ENCODE measurements at regions not wholly inside any gene's neighbourhood (a gene's known extent, or its start where the extent isn't known, plus 50 kb on each side); places are given as distances from the start of the nearest gene placed in this dataset.

- TF ChIP-seq POLR2A (IDR thresholded peaks at IDR 0.05; ENCODE audit: low read depth): no peak
- TF ChIP-seq CTCF (IDR thresholded peaks at IDR 0.05): no peak
- TF ChIP-seq POLR2AphosphoS5 (IDR thresholded peaks at IDR 0.05): no peak
- TF ChIP-seq EP300 (IDR thresholded peaks at IDR 0.05): no peak
- Histone ChIP-seq H3K27ac (replicated peaks in 1 of 4) (no peak overlapping the region), H3K4me3 (no peak overlapping the region), H3K9me3 (peaks cover 0 to 4% (median 0%) of the 10 kb centered on the region in 4 donors), H3K4me1 (no peaks in the 10 kb centered on the region), H3K36me3 (no peaks in the 10 kb centered on the region), H3K27me3 (no peaks in the 10 kb centered on the region)
- WGBS: 94% methylated on average over 1 of the region's 1 CpG
- intact Hi-C loops (cut with DNase I): no loop called here
- no peak for DNase-seq (ENCODE audit: extremely low spot score)
These were observed 815.5 kb downstream of the KLHL13 start for GRCh38 chrX:117301086-117301485.

- Histone ChIP-seq H3K9me3 (peaks cover 0 to 3% (median 0%) of the 10 kb centered on the region in 4 donors), H3K36me3 (no peaks in the 10 kb centered on the region), H3K4me1 (no peaks in the 10 kb centered on the region), H3K27ac (replicated peaks in 1 of 4) (no peak overlapping the region), H3K4me3 (no peak overlapping the region), H3K27me3 (no peaks in the 10 kb centered on the region)
- WGBS: 50% methylated on average over 1 of the region's 1 CpG
- no peak for DNase-seq (ENCODE audit: extremely low spot score)
- no peak for TF ChIP-seq CTCF (IDR thresholded peaks at IDR 0.05)
- no peak for TF ChIP-seq POLR2AphosphoS5 (IDR thresholded peaks at IDR 0.05)
- TF ChIP-seq POLR2A (IDR thresholded peaks at IDR 0.05; ENCODE audit: low read depth): no peak
- intact Hi-C loops (cut with DNase I): no loop called here
These were observed 824.9 kb downstream of the KLHL13 start for GRCh38 chrX:117291760-117292159.

GRCh38 chrX:117274965-117275364 is 812.2 kb upstream of the CT83 start:
- TF ChIP-seq POLR2AphosphoS5 (IDR thresholded peaks at IDR 0.05): no peak
- no peak for TF ChIP-seq CTCF (IDR thresholded peaks at IDR 0.05)
- TF ChIP-seq POLR2A (IDR thresholded peaks at IDR 0.05; ENCODE audit: low read depth): no peak
- no peak for TF ChIP-seq EP300 (IDR thresholded peaks at IDR 0.05)
- no peak overlapping the region for H3K27ac ChIP-seq (replicated peaks in 1 of 4)
- DNase-seq (ENCODE audit: extremely low spot score): no peak
- 64% methylated on average over 4 of the region's 4 CpGs for WGBS
- no peaks in the 10 kb centered on the region for H3K27me3 ChIP-seq
- no peak overlapping the region for H3K4me3 ChIP-seq
- intact Hi-C loops (cut with DNase I): no loop called here
- no peaks in the 10 kb centered on the region for H3K4me1 ChIP-seq
- no peaks in the 10 kb centered on the region for H3K36me3 ChIP-seq
- peaks cover 0 to 9% (median 0%) of the 10 kb centered on the region in 4 donors for H3K9me3 ChIP-seq

Small RNAs in the stretch of these regions (small RNA-seq; reads per million reads assigned to genes)
- 0 reads per million in 3 donors for gene AC005002.2

All from esophagus muscularis mucosa (tissue), 4 donors.